HEK293T (cell line): ENCODE measurements at regions not wholly inside any gene's neighbourhood (a gene's known extent, or its start where the extent isn't known, plus 50 kb on each side); places are given as distances from the start of the nearest gene placed in this dataset.
A peak's percentile ranks its signal among the peaks of the same experiment; 100 is the strongest.

Experiments used
- CTCF ChIA-PET: fragments of 350-600 bp; formaldehyde crosslinking; extraction: SDS; loops from one replicate; lab custom pipeline; 2021; ENCODE audit warnings: antibody characterized with exemption, inconsistent platforms; lab: Yijun Ruan, JAX
- POLR2A ChIA-PET: fragments of 350-600 bp; formaldehyde crosslinking; extraction: SDS; loops from one replicate; lab custom pipeline; 2020; ENCODE audit warnings: antibody characterized with exemption, inconsistent platforms; lab: Yijun Ruan, JAX
- DNase-seq: peaks from one replicate; pipeline ENCODE4 v3.0.0; 2012; ENCODE audit warnings: mixed read lengths; ENCODE audit errors: extremely low spot score
- ARNT ChIP-seq: fragments of 450-650 bp; IDR thresholded peaks from 2 replicates; pipeline ENCODE4 v1.6.1; 2017; ENCODE audit warnings: mild to moderate bottlenecking
- BHLHE40 ChIP-seq: fragments of 450-650 bp; IDR thresholded peaks from 2 replicates; pipeline ENCODE4 v1.6.1; 2016; ENCODE audit warnings: mild to moderate bottlenecking, moderate library complexity, borderline replicate concordance
- CTBP1 ChIP-seq: fragments of 450-650 bp; IDR thresholded peaks from 2 replicates; pipeline ENCODE4 v1.6.1; 2016; ENCODE audit warnings: borderline replicate concordance
- ELF4 ChIP-seq: fragments of 450-650 bp; IDR thresholded peaks from 2 replicates; pipeline ENCODE4 v1.6.1; 2017; ENCODE audit warnings: antibody characterized with exemption
- FOXA1 ChIP-seq: fragments of 450-650 bp; IDR thresholded peaks from 2 replicates; pipeline ENCODE4 v1.6.1; 2016; ENCODE audit warnings: mild to moderate bottlenecking
- FOXK2 ChIP-seq: fragments of 450-650 bp; IDR thresholded peaks from 2 replicates; pipeline ENCODE4 v1.6.1; 2016; ENCODE audit warnings: mild to moderate bottlenecking
- FOXM1 ChIP-seq: fragments of 450-650 bp; IDR thresholded peaks from 2 replicates; pipeline ENCODE4 v1.6.1; 2017; ENCODE audit warnings: mild to moderate bottlenecking, borderline replicate concordance
- HDGF ChIP-seq: fragments of 450-650 bp; IDR thresholded peaks from 2 replicates; pipeline ENCODE4 v1.6.1; 2017; ENCODE audit warnings: antibody characterized with exemption, borderline replicate concordance
- L3MBTL2 ChIP-seq: fragments of 450-650 bp; conservative IDR thresholded peaks from 2 replicates; pipeline ENCODE4 v1.6.1; 2016; ENCODE audit warnings: mild to moderate bottlenecking
- LEF1 ChIP-seq: fragments of 450-650 bp; IDR thresholded peaks from 2 replicates; pipeline ENCODE4 v1.6.1; 2017; ENCODE audit warnings: mild to moderate bottlenecking, borderline replicate concordance
- NFRKB ChIP-seq: fragments of 450-650 bp; IDR thresholded peaks from 2 replicates; pipeline ENCODE4 v1.6.1; 2016; ENCODE audit warnings: mild to moderate bottlenecking, moderate library complexity
- SP1 ChIP-seq: fragments of 450-650 bp; IDR thresholded peaks from 2 replicates; pipeline ENCODE4 v1.6.1; 2017
- SUZ12 ChIP-seq: fragments of 450-650 bp; IDR thresholded peaks from 2 replicates; pipeline ENCODE4 v1.6.1; 2016; ENCODE audit warnings: mild to moderate bottlenecking
- TARDBP ChIP-seq: fragments of 450-650 bp; IDR thresholded peaks from 2 replicates; pipeline ENCODE4 v1.6.1; 2016
- ZNF384 ChIP-seq: fragments of 450-650 bp; IDR thresholded peaks from 2 replicates; pipeline ENCODE4 v1.6.1; 2016
- TF ChIP-seq, protein P1 (sequence below): fragments of 450-650 bp; IDR thresholded peaks from 2 replicates; pipeline ENCODE4 v1.6.1; 2016

DNA sequence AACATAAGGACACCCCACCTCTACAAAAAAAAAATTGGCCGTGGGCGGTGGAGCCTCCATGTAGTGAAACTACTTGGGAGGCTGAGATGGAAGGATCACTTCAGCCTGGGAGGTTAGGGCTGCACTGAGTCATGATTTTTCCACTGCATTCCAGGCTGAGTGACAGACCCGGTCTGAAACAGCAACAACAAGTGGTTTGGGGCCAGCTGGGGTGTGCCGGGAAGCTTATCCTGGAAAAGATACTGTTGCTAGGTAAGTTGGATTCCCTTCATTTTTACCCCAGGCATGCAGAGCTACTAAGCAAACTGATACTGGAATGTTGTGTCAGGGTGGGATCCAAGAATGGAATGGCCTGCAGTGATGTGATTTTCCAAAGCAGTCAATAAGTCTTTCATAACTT, 57.0 kb downstream of the XAGE2 start:
- CTCF ChIA-PET: no interaction called here
- POLR2A ChIA-PET: no interaction called here
- DNase-seq: no peak
- no peak for TF ChIP-seq ARNT
- TF ChIP-seq FOXK2: no peak
- TF ChIP-seq FOXM1: no peak
- no peak for TF ChIP-seq HDGF
- no peak for TF ChIP-seq SUZ12
- TF ChIP-seq FOXA1: no peak
- TF ChIP-seq ZNF384: no peak
- no peak for TF ChIP-seq TARDBP
- no peak for TF ChIP-seq BHLHE40
- TF ChIP-seq NFRKB: no peak
- no peak for TF ChIP-seq L3MBTL2
- TF ChIP-seq SP1: no peak
- TF ChIP-seq ELF4: no peak
- TF ChIP-seq LEF1: no peak
- TF ChIP-seq, protein P1, sequence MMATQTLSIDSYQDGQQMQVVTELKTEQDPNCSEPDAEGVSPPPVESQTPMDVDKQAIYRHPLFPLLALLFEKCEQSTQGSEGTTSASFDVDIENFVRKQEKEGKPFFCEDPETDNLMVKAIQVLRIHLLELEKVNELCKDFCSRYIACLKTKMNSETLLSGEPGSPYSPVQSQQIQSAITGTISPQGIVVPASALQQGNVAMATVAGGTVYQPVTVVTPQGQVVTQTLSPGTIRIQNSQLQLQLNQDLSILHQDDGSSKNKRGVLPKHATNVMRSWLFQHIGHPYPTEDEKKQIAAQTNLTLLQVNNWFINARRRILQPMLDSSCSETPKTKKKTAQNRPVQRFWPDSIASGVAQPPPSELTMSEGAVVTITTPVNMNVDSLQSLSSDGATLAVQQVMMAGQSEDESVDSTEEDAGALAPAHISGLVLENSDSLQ: no peak
- TF ChIP-seq CTBP1: no peak

DNA sequence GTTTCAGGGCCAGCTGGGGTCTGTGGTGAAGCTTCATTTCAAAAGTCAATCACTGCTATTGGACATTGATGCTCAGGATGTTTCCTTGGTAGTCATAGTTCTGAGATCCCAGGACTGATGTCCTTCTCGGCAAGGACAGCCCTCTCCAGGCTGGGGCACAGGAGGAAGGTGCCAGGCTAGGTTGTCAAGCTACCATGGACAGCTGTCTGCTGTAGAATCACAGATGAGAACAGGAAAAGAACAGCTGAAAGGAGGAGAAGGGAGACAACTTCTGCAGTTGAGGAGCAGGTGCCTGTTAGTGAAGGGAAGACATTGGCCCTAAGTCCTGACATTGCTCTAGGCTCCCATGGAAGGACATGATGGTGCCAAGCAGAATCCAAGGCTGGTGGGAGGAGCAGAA, 58.0 kb downstream of the XAGE2 start:
- CTCF ChIA-PET: no interaction called here
- POLR2A ChIA-PET: no interaction called here
- no peak for DNase-seq
- no peak for TF ChIP-seq L3MBTL2
- TF ChIP-seq TARDBP: no peak

DNA sequence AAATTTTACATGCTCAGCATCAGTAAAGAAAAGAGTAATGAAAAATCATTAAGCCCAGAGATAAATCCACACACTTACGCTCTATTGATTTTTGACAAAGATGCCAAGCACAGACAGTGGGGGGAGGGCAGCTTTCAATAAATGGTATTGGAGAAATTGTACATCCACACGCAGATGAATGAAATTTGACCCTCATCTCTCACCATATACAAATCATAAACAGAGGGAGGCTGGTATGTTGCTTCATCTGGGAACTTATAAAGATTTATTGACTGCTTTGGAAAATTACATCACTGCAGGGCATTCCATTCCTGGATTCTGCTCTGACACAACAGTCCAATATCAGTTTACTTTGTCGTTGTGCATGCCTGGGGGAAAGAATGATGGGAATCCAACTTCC, 58.4 kb upstream of the XAGE1A start:
- no peak for TF ChIP-seq NFRKB
- peak; percentile 69; the same call in 1 of the 2 replicates for TF ChIP-seq ARNT
- TF ChIP-seq ZNF384: no peak
- no peak for TF ChIP-seq L3MBTL2
- no peak for TF ChIP-seq BHLHE40
- no peak; the same call in 1 of the 2 replicates for TF ChIP-seq CTBP1
- TF ChIP-seq, protein P1: 0 out of 2 replicates have a peak, but pooled peaks have one; percentile 21

More for the DNA sequence above, 58.4 kb upstream of the XAGE1A start:
- peak; percentile 16 for DNase-seq
- ChIA-PET CTCF (no interaction called here), POLR2A (no interaction called here)
